OCI-LY1 (cell line): ENCODE measurements at regions not wholly inside any gene's neighbourhood (a gene's known extent, or its start where the extent isn't known, plus 50 kb on each side); places are given as distances from the start of the nearest gene placed in this dataset.

Source experiments
- CTCF ChIP-seq: fragments of 200-600 bp; sonication (generic), shearing (Covaris generic); IDR thresholded peaks from 2 replicates; pipeline ENCODE4 v1.5.1; 2017; ENCODE audit warnings: mild to moderate bottlenecking, antibody characterized with exemption, low read length, moderate library complexity, mixed read lengths
- EZH2 ChIP-seq: fragments of 200-600 bp; sonication (generic), shearing (Covaris generic); IDR thresholded peaks from 2 replicates; pipeline ENCODE4 v1.8.0; 2017; ENCODE audit warnings: borderline replicate concordance, mixed run types, mild to moderate bottlenecking, antibody characterized with exemption, low read length, moderate library complexity, mixed read lengths

GRCh38 chr1:229990326-229990725 lies 76.7 kb upstream of the GALNT2 start:
- TF ChIP-seq EZH2: no peak
- TF ChIP-seq CTCF: no peak
